HG03280 (cell line): ENCODE measurements at regions not wholly inside any gene's neighbourhood (a gene's known extent, or its start where the extent isn't known, plus 50 kb on each side); places are given as distances from the start of the nearest gene placed in this dataset.

Experiments used
- ATAC-seq: cut with Tn5 transposase; IDR thresholded peaks from one replicate; pipeline ENCODE4 v1.9.1; 2021; ENCODE audit warnings: mild to moderate bottlenecking, moderate library complexity; ENCODE audit not compliant: unreplicated experiment

- ATAC-seq = no peak
Observed at GRCh38 chr13:89845874-89846273, 1501.6 kb upstream of the MIR17HG start.

GRCh38 chr13:89846926-89847585 is 1500.4 kb upstream of the MIR17HG start:
- no peak for ATAC-seq

- no peak for ATAC-seq
Observed at GRCh38 chr13:89852570-89852969, 1494.9 kb upstream of the MIR17HG start.

- ATAC-seq = no peak
Observed at GRCh38 chr13:89856512-89856911, 1491.0 kb upstream of the MIR17HG start.

GRCh38 chr13:89857502-89857901 is 1490.0 kb upstream of the MIR17HG start:
- ATAC-seq = no peak

GRCh38 chr13:89862011-89862690 is 1485.3 kb upstream of the MIR17HG start:
- ATAC-seq = no peak

GRCh38 chr13:89862691-89863036 is 1484.8 kb upstream of the MIR17HG start:
- ATAC-seq = no peak

- ATAC-seq = no peak
Observed at GRCh38 chr13:89865164-89866064, 1482.1 kb upstream of the MIR17HG start.

GRCh38 chr13:89869312-89869711 is 1478.2 kb upstream of the MIR17HG start:
- no peak for ATAC-seq

GRCh38 chr13:89878904-89879303 is 1468.6 kb upstream of the MIR17HG start:
- no peak for ATAC-seq

GRCh38 chr13:89880201-89880600 is 1467.3 kb upstream of the MIR17HG start:
- ATAC-seq = no peak

GRCh38 chr13:89883893-89884448 is 1463.5 kb upstream of the MIR17HG start:
- no peak for ATAC-seq

- no peak for ATAC-seq
Observed at GRCh38 chr13:89890806-89891205, 1456.7 kb upstream of the MIR17HG start.

- no peak for ATAC-seq
Observed at GRCh38 chr13:89891416-89891815, 1456.1 kb upstream of the MIR17HG start.

- ATAC-seq = peak; percentile 52
Observed at GRCh38 chr13:89897681-89898080, 1449.8 kb upstream of the MIR17HG start.

GRCh38 chr13:89899302-89900103 is 1448.0 kb upstream of the MIR17HG start:
- no peak for ATAC-seq

GRCh38 chr13:89900104-89900765 is 1447.3 kb upstream of the MIR17HG start:
- ATAC-seq = no peak

GRCh38 chr13:89902223-89902622 is 1445.3 kb upstream of the MIR17HG start:
- ATAC-seq = no peak

GRCh38 chr13:89903115-89903514 is 1444.4 kb upstream of the MIR17HG start:
- no peak for ATAC-seq

- ATAC-seq = no peak
Observed at GRCh38 chr13:89910166-89910565, 1437.3 kb upstream of the MIR17HG start.
